ENCODE measurements at regions not wholly inside any gene's neighbourhood (a gene's known extent, or its start where the extent isn't known, plus 50 kb on each side); places are given as distances from the start of the nearest gene placed in this dataset.
"Not testable (repeated sequence)": the region's sequence is repeated elsewhere in the genome, so short reads cannot be mapped to it uniquely, and the experiment has no call there.

GRCh38 chr5:135182675-135183074, 148.6 kb upstream of the PITX1 start:
- DNase-seq (ENCODE audit: low read depth in 2 of 3, low spot score in 2 of 3), result no peak

GRCh38 chr5:135181653-135182052, 147.6 kb upstream of the PITX1 start:
- no peak for DNase-seq (ENCODE audit: low read depth in 2 of 3, low spot score in 2 of 3)

GRCh38 chr5:135179308-135179980, 145.4 kb upstream of the PITX1 start:
- DNase-seq (ENCODE audit: low read depth in 2 of 3, low spot score in 2 of 3), result no peak

- DNase-seq (ENCODE audit: low read depth in 2 of 3, low spot score in 2 of 3), result no peak
These were observed 144.6 kb upstream of the PITX1 start for GRCh38 chr5:135178476-135179155.

DNA sequence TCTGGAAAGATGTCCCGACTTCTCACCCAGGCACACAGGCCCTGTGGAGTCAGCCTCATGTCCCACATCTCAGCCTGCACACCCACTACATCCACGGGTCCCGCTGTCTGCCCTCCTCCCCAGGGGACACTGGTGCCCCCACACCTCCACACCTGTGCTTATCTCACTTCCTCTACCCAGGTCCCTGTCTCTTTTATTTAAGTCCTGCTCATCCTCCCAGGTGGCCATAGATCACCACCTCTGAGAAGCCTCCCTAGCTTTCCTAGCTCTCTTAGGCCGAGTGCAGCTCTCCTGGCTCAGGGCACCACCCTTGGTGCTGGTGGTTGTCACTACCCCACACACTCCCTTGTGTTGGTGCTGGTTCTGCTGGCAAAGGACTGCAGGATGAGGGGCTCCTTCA, 143.6 kb upstream of the PITX1 start:
- DNase-seq (ENCODE audit: low read depth in 2 of 3, low spot score in 2 of 3), result no peak

GRCh38 chr5:135176991-135177390, 143.0 kb upstream of the PITX1 start:
- no peak for DNase-seq (ENCODE audit: low read depth in 2 of 3, low spot score in 2 of 3)

DNA sequence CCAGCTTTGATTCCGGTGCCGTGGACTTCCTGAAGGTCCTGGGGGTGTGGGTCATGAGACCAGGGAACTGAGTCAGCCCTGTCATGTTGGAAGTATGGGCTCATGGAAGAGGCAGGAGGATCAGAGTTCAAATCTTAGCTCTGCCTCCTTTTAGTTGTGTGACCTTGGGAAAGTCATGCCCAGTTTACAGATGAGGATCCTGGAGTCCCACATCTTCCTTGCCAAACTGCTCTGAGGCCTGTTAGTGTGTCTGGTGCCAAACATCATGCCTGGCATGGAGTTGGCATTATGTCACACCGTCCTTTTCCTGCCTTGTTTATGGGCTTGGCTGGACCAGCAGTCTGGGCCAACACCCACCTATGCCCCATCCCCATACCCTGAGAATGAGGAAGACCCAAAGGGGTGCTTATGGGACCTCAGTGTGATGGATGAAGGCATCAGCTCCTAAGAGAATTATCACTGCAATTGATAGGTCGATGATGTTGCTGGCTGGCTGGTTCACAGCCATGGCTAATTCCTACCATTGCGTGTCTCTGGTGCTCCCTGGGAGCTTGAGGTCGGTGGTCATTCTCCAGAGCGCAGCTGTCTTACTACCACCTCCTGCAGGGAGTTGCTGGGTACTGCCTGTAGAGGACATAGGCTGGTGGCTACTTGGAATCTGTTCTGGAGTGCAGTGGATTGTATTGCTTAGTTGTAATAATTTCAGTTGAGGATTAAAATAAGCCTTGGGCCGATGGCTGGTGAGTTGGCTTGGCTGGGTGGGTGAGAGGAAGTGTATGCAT, 140.5 kb upstream of the PITX1 start:
- no peak for DNase-seq (ENCODE audit: low read depth in 2 of 3, low spot score in 2 of 3)

- no peak for DNase-seq (ENCODE audit: low read depth in 2 of 3, low spot score in 2 of 3)
These were observed 139.7 kb upstream of the PITX1 start for GRCh38 chr5:135173662-135174290.

GRCh38 chr5:135172718-135173117, 138.7 kb upstream of the PITX1 start:
- no peak for DNase-seq (ENCODE audit: low read depth in 2 of 3, low spot score in 2 of 3)

- DNase-seq (ENCODE audit: low read depth in 2 of 3, low spot score in 2 of 3), result no peak
These were observed 137.3 kb upstream of the PITX1 start for GRCh38 chr5:135171336-135171735.

- no peak for DNase-seq (ENCODE audit: low read depth in 2 of 3, low spot score in 2 of 3)
These were observed 136.5 kb upstream of the PITX1 start for GRCh38 chr5:135170500-135170899.

GRCh38 chr5:135169753-135170152, 135.7 kb upstream of the PITX1 start:
- no peak for DNase-seq (ENCODE audit: low read depth in 2 of 3, low spot score in 2 of 3)

- no peak for DNase-seq (ENCODE audit: low read depth in 2 of 3, low spot score in 2 of 3)
These were observed 133.6 kb upstream of the PITX1 start for GRCh38 chr5:135167634-135168033.

DNA sequence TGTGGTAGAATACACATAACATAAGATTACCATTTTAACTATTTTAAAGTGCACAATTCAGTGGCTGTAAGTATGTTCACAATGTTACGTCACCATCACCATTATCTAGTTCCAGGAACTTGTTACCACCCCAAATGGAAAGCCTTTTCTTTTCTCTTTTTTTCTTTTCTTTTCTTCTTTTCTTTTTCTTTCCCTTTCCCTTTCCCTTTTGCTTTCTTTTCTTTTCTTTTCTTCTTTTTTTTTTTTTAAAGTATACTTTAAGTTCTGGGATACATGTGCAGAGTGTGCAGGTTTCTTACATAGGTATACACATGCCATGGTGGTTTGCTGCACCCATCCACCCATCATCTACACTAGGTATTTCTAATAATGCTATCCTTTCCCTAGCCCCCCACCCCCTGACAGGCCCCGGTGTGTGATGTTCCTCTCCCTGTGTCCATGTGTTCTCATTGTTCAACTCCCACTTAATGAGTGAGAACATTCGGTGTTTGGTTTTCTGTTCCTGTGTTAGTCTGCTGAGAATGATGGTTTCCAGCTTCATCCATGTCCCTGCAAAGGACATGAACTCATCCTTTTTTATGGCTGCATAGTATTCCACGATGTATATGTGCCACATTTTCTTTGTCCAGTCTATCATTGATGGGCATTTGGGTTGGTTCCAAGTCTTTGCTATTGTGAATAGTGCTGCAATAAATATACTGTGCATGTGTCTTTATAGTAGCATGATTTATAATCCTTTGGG, 131.0 kb upstream of the PITX1 start:
- not testable (repeated sequence) for DNase-seq (ENCODE audit: low read depth in 2 of 3, low spot score in 2 of 3)

DNA sequence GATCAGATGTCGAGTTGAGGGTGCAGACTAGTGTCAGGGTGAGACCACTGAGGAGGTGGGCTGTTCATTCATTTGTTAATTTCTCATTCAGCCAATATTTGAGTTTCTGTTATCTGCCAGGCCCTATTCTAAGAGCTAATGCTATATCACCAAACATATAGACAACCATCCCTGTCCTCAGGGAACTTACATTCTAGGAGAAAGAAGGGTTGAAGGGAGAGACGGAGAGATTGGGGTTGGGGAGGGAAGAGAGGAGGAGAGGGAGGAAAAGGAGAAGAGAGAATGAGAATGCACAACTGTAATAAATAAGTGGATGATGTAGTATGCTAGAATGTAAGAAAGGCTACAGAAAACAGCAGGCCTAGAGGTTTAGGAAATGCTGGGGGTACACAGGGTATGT, 129.9 kb upstream of the PITX1 start:
- DNase-seq (ENCODE audit: low read depth in 2 of 3, low spot score in 2 of 3), result no peak

- DNase-seq (ENCODE audit: low read depth in 2 of 3, low spot score in 2 of 3), result no peak
These were observed 129.4 kb upstream of the PITX1 start for GRCh38 chr5:135163391-135163790.

- DNase-seq (ENCODE audit: low read depth in 2 of 3, low spot score in 2 of 3), result no peak
These were observed 128.7 kb upstream of the PITX1 start for GRCh38 chr5:135162661-135163265.

GRCh38 chr5:135161221-135161620, 127.2 kb upstream of the PITX1 start:
- no peak for DNase-seq (ENCODE audit: low read depth in 2 of 3, low spot score in 2 of 3)

- DNase-seq (ENCODE audit: low read depth in 2 of 3, low spot score in 2 of 3), result no peak
These were observed 126.1 kb upstream of the PITX1 start for GRCh38 chr5:135160036-135160675.

DNA sequence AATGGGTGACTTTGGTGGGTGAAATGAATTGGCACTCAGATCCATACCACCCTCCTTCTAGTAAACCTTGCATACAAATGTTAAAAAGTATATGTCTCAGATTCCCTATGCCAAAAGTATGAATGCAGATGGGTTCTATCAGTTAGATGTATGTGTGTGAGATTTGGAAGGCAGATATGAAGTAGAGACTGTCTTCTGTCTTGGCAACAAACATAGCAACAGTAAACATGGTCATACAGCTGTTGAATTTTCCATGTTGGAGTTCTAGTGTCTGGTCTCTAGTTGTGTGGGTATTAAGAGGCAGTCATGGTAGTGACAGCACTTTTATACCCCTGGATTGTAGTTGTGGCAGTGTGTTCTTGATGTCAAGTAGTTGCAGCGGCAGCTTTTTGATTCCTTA, 125.6 kb upstream of the PITX1 start:
- DNase-seq (ENCODE audit: low read depth in 2 of 3, low spot score in 2 of 3), result no peak
